ENCODE measurements at regions not wholly inside any gene's neighbourhood (a gene's known extent, or its start where the extent isn't known, plus 50 kb on each side); places are given as distances from the start of the nearest gene placed in this dataset.

DNA sequence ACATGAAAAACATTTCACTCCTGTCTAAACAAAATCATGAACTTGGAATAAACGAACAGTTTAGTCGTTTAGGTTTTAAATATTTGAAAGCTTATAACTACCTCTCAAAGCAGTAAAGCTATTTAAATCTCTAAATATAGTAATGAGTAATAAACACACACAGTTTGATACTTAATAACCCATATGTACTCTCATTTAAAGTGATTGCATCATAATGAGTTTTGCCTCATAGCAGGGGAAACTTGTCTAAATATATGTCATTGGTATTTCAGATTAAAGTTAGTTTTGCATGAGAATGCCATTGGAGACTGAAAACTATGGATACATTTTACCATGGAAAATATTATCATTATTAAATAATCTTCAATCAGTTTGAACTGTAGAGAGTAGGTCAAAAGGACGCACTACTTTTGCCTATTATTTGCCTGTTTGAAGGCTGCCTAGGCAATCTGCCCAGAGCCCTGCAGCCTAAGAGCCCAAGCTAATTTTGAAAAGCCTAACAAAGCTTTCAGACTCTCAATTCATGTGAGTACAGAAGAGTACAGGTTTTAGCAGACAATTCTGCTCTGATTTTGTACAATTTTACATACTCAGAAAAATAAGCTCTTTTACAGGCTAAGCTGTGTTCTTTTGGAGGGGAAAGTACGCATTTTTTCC, 632.8 kb downstream of the HACE1 start:
- TF ChIP-seq GATA2 (IDR thresholded peaks at IDR 0.05; ENCODE audit: low read depth, low read length) (no peak), GATA3 (IDR thresholded peaks at IDR 0.05; ENCODE audit: low read depth, low read length) (no peak)

Data from SH-SY5Y (cell line).